ENCODE measurements at regions not wholly inside any gene's neighbourhood (a gene's known extent, or its start where the extent isn't known, plus 50 kb on each side); places are given as distances from the start of the nearest gene placed in this dataset.

DNA sequence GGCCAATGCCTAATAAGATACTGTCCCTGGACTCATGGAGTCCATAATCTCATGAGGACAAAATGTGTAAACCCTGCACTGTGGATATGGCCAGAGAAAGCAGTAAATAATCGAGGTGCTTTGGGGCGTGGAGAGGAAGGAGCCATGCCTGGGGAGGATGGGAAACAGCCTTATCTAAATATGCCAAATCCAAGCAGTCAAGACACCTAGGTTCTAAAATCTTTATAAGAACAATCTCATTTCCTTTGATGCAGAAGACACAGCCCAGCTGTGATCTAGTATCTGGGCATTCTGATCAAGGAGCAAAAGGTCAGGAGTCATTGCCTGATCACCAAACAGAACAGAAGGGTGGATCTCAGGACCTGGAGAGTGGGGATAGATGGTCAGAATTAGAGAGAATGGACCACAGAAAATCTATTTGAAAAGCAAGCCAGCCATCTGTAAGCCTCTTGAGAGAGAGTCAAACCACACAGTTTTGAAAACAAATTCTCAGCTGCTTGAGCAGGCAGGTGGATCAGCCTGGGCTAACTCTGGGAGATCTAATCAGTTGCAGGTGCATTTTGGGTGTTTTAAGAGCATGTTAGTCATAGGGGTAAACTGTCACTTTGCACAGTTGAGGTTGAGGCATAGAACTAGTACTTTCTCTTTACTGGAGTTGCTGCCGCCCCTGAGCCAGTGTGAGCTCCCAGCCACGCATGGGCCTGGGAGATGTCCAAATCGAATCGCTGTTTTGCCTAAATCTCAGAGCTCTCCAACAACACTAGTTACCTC lies 130.8 kb upstream of the TNFAIP3 start (continued):
- no peak for TF ChIP-seq SNAI2 (CRISPR knock-in tag; IDR thresholded peaks at IDR 0.05)
- TF ChIP-seq ISL1 (CRISPR knock-in tag; IDR thresholded peaks at IDR 0.05) = no peak

DNA sequence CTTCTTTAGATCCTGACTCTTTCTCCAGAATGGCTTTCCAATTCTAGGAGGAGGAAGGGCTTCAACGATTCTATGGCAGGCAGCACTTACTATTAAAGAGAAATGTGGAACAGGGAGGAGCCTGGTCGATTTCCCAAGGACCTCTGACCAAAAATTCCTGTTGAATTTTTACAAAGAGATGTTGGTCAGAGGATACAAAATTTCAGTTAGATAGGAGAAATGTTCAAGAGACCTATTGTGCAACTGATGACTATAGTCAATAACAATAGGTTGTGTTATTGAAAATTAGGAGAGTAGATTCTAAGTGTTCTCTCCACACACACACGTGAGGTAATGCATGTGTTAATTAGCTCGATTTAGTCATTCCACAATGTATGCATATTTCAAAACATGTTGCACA lies 130.1 kb upstream of the TNFAIP3 start:
- ATAC-seq = no peak
- TF ChIP-seq ESRRG (CRISPR knock-in tag; IDR thresholded peaks at IDR 0.05) (no peak), ZNF565 (CRISPR knock-in tag; conservative IDR thresholded peaks at IDR 0.05; ENCODE audit: low read depth) (no peak), TOX (CRISPR knock-in tag; IDR thresholded peaks at IDR 0.05; ENCODE audit: borderline replicate concordance) (no peak), CSDC2 (CRISPR knock-in tag; IDR thresholded peaks at IDR 0.05) (no peak), TCF4 (CRISPR knock-in tag; IDR thresholded peaks at IDR 0.05; ENCODE audit: borderline replicate concordance) (no peak), ZNF70 (CRISPR knock-in tag; IDR thresholded peaks at IDR 0.05) (no peak), ZFP3 (CRISPR knock-in tag; IDR thresholded peaks at IDR 0.05) (no peak), GLIS3 (CRISPR knock-in tag; IDR thresholded peaks at IDR 0.05) (no peak), ZNF8 (CRISPR knock-in tag; IDR thresholded peaks at IDR 0.05) (no peak), ZC3H10 (CRISPR knock-in tag; IDR thresholded peaks at IDR 0.05) (no peak)
- TF ChIP-seq, protein P1, sequence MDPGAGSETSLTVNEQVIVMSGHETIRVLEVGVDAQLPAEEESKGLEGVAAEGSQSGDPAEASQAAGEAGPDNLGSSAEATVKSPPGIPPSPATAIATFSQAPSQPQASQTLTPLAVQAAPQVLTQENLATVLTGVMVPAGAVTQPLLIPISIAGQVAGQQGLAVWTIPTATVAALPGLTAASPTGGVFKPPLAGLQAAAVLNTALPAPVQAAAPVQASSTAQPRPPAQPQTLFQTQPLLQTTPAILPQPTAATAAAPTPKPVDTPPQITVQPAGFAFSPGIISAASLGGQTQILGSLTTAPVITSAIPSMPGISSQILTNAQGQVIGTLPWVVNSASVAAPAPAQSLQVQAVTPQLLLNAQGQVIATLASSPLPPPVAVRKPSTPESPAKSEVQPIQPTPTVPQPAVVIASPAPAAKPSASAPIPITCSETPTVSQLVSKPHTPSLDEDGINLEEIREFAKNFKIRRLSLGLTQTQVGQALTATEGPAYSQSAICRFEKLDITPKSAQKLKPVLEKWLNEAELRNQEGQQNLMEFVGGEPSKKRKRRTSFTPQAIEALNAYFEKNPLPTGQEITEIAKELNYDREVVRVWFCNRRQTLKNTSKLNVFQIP (CRISPR knock-in tag; IDR thresholded peaks at IDR 0.05; ENCODE audit: borderline replicate concordance, low read depth) = no peak

DNA sequence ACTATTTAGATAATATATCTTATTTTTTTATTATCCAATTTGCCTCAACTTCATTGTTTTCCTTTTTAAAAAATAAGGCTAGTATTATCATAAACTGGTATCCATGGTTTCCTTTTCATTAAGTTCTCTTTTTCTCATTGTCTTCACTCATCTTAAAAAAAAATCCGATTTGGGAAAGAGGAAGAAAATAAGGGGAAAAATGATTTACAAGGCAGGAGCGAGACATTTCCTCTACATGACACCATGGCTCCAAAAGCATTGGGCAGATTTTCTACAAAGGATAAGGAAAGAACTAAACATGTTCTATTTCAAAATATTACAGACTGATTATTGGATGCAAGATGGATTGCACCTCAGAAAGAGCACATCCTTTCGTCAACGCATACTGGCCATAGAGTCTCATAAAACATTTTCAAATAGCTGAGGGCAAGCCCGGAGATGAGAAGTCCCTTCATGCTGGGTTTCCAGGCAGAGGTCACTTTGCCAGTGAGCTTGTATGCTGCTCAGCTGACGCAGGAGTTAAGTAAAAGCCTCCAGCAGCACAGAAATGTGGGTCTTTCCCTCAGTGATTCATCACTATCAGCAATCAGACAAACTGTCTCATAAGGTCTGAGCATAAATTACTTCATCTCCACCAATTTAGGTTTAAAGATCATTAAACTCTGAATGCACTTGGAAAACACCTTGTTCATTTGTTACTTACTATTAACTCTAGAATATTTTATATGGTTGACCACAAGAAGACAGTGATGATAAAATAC lies 129.0 kb upstream of the TNFAIP3 start:
- TF ChIP-seq SNAI2 (CRISPR knock-in tag; IDR thresholded peaks at IDR 0.05) = no peak
- TF ChIP-seq, protein P2, sequence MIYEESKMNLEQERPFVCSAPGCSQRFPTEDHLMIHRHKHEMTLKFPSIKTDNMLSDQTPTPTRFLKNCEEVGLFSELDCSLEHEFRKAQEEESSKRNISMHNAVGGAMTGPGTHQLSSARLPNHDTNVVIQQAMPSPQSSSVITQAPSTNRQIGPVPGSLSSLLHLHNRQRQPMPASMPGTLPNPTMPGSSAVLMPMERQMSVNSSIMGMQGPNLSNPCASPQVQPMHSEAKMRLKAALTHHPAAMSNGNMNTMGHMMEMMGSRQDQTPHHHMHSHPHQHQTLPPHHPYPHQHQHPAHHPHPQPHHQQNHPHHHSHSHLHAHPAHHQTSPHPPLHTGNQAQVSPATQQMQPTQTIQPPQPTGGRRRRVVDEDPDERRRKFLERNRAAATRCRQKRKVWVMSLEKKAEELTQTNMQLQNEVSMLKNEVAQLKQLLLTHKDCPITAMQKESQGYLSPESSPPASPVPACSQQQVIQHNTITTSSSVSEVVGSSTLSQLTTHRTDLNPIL (CRISPR knock-in tag; IDR thresholded peaks at IDR 0.05; ENCODE audit: low read depth) = no peak
- TF ChIP-seq, protein P3, sequence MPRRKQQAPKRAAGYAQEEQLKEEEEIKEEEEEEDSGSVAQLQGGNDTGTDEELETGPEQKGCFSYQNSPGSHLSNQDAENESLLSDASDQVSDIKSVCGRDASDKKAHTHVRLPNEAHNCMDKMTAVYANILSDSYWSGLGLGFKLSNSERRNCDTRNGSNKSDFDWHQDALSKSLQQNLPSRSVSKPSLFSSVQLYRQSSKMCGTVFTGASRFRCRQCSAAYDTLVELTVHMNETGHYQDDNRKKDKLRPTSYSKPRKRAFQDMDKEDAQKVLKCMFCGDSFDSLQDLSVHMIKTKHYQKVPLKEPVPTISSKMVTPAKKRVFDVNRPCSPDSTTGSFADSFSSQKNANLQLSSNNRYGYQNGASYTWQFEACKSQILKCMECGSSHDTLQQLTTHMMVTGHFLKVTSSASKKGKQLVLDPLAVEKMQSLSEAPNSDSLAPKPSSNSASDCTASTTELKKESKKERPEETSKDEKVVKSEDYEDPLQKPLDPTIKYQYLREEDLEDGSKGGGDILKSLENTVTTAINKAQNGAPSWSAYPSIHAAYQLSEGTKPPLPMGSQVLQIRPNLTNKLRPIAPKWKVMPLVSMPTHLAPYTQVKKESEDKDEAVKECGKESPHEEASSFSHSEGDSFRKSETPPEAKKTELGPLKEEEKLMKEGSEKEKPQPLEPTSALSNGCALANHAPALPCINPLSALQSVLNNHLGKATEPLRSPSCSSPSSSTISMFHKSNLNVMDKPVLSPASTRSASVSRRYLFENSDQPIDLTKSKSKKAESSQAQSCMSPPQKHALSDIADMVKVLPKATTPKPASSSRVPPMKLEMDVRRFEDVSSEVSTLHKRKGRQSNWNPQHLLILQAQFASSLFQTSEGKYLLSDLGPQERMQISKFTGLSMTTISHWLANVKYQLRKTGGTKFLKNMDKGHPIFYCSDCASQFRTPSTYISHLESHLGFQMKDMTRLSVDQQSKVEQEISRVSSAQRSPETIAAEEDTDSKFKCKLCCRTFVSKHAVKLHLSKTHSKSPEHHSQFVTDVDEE (CRISPR knock-in tag; IDR thresholded peaks at IDR 0.05) = no peak
- ATAC-seq = no peak

DNA sequence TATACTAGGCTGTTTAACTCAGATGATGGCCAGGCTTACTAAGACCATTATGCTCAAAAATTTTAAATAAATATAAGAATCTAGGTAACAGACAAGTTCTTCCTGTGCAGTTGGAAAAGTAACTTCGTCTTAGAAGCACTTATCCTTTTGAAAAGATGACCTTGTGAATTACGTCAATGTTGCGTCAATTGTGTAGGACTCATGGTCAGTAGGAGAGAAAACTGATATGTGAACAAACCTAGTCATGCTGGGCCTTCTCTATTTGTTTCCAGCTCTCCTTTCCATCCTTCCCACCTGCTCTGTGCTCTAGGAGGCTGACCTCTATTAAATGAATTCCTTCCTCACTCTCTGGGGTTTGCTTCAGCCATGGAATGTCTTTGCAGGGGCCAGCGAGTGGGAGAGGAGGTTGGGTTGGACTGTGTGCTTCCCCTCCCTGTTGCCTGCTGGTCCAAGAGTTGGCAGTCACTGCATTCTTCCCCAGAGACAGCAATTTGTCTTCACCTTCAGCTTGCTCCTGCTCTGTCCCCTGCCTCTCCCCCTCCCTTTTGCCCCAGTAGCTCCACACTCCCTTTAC lies 128.0 kb upstream of the TNFAIP3 start:
- ATAC-seq = no peak
- TF ChIP-seq ESRRG (CRISPR knock-in tag; IDR thresholded peaks at IDR 0.05) (no peak), ZNF70 (CRISPR knock-in tag; IDR thresholded peaks at IDR 0.05) (no peak), ISL1 (CRISPR knock-in tag; IDR thresholded peaks at IDR 0.05) (no peak), ARNTL (CRISPR knock-in tag; IDR thresholded peaks at IDR 0.05; ENCODE audit: borderline replicate concordance, low read depth) (no peak), CSDC2 (CRISPR knock-in tag; IDR thresholded peaks at IDR 0.05) (no peak), SNAI2 (CRISPR knock-in tag; IDR thresholded peaks at IDR 0.05) (no peak), RARB (CRISPR knock-in tag; IDR thresholded peaks at IDR 0.05) (no peak), TOX (CRISPR knock-in tag; IDR thresholded peaks at IDR 0.05; ENCODE audit: borderline replicate concordance) (no peak), TCF4 (CRISPR knock-in tag; IDR thresholded peaks at IDR 0.05; ENCODE audit: borderline replicate concordance) (no peak), ZNF565 (CRISPR knock-in tag; conservative IDR thresholded peaks at IDR 0.05; ENCODE audit: low read depth) (no peak), GLIS3 (CRISPR knock-in tag; IDR thresholded peaks at IDR 0.05) (no peak), ZNF8 (CRISPR knock-in tag; IDR thresholded peaks at IDR 0.05) (no peak)
- TF ChIP-seq, protein P3 (CRISPR knock-in tag; IDR thresholded peaks at IDR 0.05) = no peak
